ENCODE measurements at regions not wholly inside any gene's neighbourhood (a gene's known extent, or its start where the extent isn't known, plus 50 kb on each side); places are given as distances from the start of the nearest gene placed in this dataset.

GRCh38 chr5:44543511-44543910, 154.3 kb upstream of the FGF10 start:
- TF ChIP-seq CTCF (IDR thresholded peaks at IDR 0.05) (no peak), EZH2phosphoT487 (IDR thresholded peaks at IDR 0.05; ENCODE audit: borderline replicate concordance, low read depth) (no peak), PBX3 (IDR thresholded peaks at IDR 0.05) (no peak), CHD2 (IDR thresholded peaks at IDR 0.05; ENCODE audit: low read length, partially characterized antibody) (no peak), YY1 (IDR thresholded peaks at IDR 0.05; ENCODE audit: low read depth) (no peak), ELF1 (IDR thresholded peaks at IDR 0.05) (no peak), REST (IDR thresholded peaks at IDR 0.05; ENCODE audit: low read depth, low read length) (no peak), SMC3 (IDR thresholded peaks at IDR 0.05; ENCODE audit: low read depth, low read length) (no peak), POLR2AphosphoS5 (IDR thresholded peaks at IDR 0.05; ENCODE audit: low read depth, low read length) (no peak), USF1 (IDR thresholded peaks at IDR 0.05; ENCODE audit: borderline replicate concordance, low read depth) (no peak), ZBTB33 (IDR thresholded peaks at IDR 0.05; ENCODE audit: borderline replicate concordance, low read depth) (no peak), TAF1 (IDR thresholded peaks at IDR 0.05; ENCODE audit: borderline replicate concordance, low read depth, low read length) (no peak), RAD21 (IDR thresholded peaks at IDR 0.05; ENCODE audit: low read length) (no peak), TEAD4 (IDR thresholded peaks at IDR 0.05; ENCODE audit: borderline replicate concordance, insufficient read depth) (no peak)
